ENCODE measurements at regions not wholly inside any gene's neighbourhood (a gene's known extent, or its start where the extent isn't known, plus 50 kb on each side); places are given as distances from the start of the nearest gene placed in this dataset.

DNA sequence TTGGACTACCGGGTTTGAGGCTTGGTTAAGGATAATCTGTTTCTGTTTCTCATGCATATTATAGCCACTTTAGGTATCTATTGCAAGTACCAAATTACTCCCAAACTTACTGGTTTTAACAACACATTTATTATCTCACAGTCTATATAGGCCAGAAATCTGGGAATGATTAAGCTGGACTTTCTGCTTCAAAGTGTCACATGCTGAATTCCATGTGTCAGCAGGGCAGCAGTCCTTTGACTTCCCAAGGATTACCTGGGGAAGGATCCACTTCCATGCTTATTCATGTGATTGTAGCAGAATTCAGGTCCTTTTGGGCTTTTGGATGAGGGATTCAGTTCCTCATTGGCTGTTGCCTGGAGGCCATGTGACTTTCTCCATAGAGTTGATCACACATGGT lies 349.0 kb upstream of the TRAM1L1 start:
- H3K9me3 ChIP-seq (ENCODE audit: control insufficient read depth, insufficient read depth, low read depth, low read length): no peaks in the 10 kb centered on the region
- POLR2A ChIA-PET: no interaction called here
- no peak overlapping the region for H3K4me3 ChIP-seq (ENCODE audit: low read depth in 2 of 2, low read length in 2 of 2)
- H3K27me3 ChIP-seq (ENCODE audit: control insufficient read depth, insufficient read depth, low read length): no peaks in the 10 kb centered on the region
- DNase-seq (ENCODE audit: low read depth, low spot score): no peak
- no peak for ATAC-seq
- BruUV-seq (replicated peaks): no TSS peak
- no peaks in the 10 kb centered on the region for H3K4me1 ChIP-seq (ENCODE audit: control insufficient read depth, insufficient read depth, low read length)
- CTCF ChIA-PET: no interaction called here
- no peaks in the 10 kb centered on the region for H3K36me3 ChIP-seq (ENCODE audit: control insufficient read depth, insufficient read depth, low read length)
- H3K27ac ChIP-seq (ENCODE audit: low read length): no peak overlapping the region
- in situ Hi-C loops (cut with HindIII; ENCODE audit: low pct_unique_long_range_greater_than_20kb, low sequenced_read_pairs) (no loop called here), intact Hi-C loops (cut with micrococcal nuclease; ENCODE audit: unreplicated experiment) (no loop called here)
- no peak for TF ChIP-seq POLR2AphosphoS5 (IDR thresholded peaks at IDR 0.05; ENCODE audit: low read depth, low read length)
- TF ChIP-seq, protein P1, sequence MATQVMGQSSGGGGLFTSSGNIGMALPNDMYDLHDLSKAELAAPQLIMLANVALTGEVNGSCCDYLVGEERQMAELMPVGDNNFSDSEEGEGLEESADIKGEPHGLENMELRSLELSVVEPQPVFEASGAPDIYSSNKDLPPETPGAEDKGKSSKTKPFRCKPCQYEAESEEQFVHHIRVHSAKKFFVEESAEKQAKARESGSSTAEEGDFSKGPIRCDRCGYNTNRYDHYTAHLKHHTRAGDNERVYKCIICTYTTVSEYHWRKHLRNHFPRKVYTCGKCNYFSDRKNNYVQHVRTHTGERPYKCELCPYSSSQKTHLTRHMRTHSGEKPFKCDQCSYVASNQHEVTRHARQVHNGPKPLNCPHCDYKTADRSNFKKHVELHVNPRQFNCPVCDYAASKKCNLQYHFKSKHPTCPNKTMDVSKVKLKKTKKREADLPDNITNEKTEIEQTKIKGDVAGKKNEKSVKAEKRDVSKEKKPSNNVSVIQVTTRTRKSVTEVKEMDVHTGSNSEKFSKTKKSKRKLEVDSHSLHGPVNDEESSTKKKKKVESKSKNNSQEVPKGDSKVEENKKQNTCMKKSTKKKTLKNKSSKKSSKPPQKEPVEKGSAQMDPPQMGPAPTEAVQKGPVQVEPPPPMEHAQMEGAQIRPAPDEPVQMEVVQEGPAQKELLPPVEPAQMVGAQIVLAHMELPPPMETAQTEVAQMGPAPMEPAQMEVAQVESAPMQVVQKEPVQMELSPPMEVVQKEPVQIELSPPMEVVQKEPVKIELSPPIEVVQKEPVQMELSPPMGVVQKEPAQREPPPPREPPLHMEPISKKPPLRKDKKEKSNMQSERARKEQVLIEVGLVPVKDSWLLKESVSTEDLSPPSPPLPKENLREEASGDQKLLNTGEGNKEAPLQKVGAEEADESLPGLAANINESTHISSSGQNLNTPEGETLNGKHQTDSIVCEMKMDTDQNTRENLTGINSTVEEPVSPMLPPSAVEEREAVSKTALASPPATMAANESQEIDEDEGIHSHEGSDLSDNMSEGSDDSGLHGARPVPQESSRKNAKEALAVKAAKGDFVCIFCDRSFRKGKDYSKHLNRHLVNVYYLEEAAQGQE (IDR thresholded peaks at IDR 0.05; ENCODE audit: insufficient read depth in 1 of 2, low read depth in 2 of 2, low read length in 1 of 2): no peak
- TF ChIP-seq, protein P2, sequence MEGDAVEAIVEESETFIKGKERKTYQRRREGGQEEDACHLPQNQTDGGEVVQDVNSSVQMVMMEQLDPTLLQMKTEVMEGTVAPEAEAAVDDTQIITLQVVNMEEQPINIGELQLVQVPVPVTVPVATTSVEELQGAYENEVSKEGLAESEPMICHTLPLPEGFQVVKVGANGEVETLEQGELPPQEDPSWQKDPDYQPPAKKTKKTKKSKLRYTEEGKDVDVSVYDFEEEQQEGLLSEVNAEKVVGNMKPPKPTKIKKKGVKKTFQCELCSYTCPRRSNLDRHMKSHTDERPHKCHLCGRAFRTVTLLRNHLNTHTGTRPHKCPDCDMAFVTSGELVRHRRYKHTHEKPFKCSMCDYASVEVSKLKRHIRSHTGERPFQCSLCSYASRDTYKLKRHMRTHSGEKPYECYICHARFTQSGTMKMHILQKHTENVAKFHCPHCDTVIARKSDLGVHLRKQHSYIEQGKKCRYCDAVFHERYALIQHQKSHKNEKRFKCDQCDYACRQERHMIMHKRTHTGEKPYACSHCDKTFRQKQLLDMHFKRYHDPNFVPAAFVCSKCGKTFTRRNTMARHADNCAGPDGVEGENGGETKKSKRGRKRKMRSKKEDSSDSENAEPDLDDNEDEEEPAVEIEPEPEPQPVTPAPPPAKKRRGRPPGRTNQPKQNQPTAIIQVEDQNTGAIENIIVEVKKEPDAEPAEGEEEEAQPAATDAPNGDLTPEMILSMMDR (IDR thresholded peaks at IDR 0.05): no peak
- no peak for TF ChIP-seq SIN3A (IDR thresholded peaks at IDR 0.05; ENCODE audit: borderline replicate concordance, insufficient read depth, low read depth, low read length)
- TF ChIP-seq TCF7L2 (IDR thresholded peaks at IDR 0.05; ENCODE audit: low read depth, low read length): no peak

DNA sequence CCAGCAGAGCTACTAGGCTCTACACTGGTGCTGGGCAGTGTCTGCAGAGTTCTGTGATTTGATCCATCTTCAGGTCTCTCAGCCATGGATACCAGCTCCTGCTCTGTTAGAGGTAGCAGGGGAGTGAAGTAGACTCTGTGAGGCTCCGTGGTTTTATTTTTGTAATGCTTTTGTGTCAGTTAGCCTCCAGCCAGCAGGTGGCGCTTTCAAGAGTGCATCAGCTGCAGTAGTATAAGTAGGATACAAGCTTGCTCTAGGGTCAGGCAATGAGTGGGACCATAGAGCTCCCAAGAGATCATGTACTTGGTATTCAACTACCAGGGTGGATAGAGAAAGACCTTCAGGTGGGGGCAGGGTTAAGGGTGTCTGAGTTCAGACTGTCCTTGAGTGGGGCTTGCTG lies 362.5 kb upstream of the TRAM1L1 start:
- no peak overlapping the region for H3K27ac ChIP-seq (ENCODE audit: low read length)
- no peaks in the 10 kb centered on the region for H3K27me3 ChIP-seq (ENCODE audit: control insufficient read depth, insufficient read depth, low read length)
- POLR2A ChIA-PET: no interaction called here
- no TSS peak for BruUV-seq (replicated peaks)
- no peaks in the 10 kb centered on the region for H3K9me3 ChIP-seq (ENCODE audit: control insufficient read depth, insufficient read depth, low read depth, low read length)
- in situ Hi-C loops (cut with HindIII; ENCODE audit: low pct_unique_long_range_greater_than_20kb, low sequenced_read_pairs): no loop called here
- no peaks in the 10 kb centered on the region for H3K36me3 ChIP-seq (ENCODE audit: control insufficient read depth, insufficient read depth, low read length)
- no peak overlapping the region for H3K4me3 ChIP-seq (ENCODE audit: low read depth in 2 of 2, low read length in 2 of 2)
- no peak for TF ChIP-seq SIN3A (IDR thresholded peaks at IDR 0.05; ENCODE audit: borderline replicate concordance, insufficient read depth, low read depth, low read length)
- TF ChIP-seq, protein P2 (IDR thresholded peaks at IDR 0.05): peak; percentile 24; the same call in 1 of the 2 replicates
- intact Hi-C loops (cut with micrococcal nuclease; ENCODE audit: unreplicated experiment): no loop called here
- DNase-seq (ENCODE audit: low read depth, low spot score) (no peak), ATAC-seq (no peak)
- H3K4me1 ChIP-seq (ENCODE audit: control insufficient read depth, insufficient read depth, low read length): no peaks in the 10 kb centered on the region
- CTCF ChIA-PET: no interaction called here

DNA sequence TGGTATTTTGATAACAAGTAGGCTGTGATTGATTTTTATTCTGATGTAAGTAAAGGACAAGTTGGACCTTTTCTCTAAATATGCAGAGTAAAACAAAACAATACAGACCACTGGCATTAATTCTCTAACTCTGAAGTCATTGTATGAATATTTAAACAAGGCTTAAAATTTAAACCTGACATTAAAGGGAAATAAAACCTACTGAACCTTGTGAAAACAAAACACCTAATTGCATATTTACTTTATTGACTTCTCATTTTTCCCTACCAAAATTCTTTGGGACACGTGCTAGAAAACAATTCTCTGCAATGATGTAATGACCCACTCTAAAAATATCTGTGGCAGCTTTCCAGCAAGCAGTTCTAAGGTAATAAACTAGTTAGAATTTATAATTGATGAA lies 369.7 kb upstream of the TRAM1L1 start:
- H3K4me1 ChIP-seq (ENCODE audit: control insufficient read depth, insufficient read depth, low read length): no peaks in the 10 kb centered on the region
- no peak for ATAC-seq
- H3K36me3 ChIP-seq (ENCODE audit: control insufficient read depth, insufficient read depth, low read length): no peaks in the 10 kb centered on the region
- TF ChIP-seq TCF7L2 (IDR thresholded peaks at IDR 0.05; ENCODE audit: low read depth, low read length): no peak
- no peak for TF ChIP-seq SIN3A (IDR thresholded peaks at IDR 0.05; ENCODE audit: borderline replicate concordance, insufficient read depth, low read depth, low read length)
- TF ChIP-seq, protein P1 (IDR thresholded peaks at IDR 0.05; ENCODE audit: insufficient read depth in 1 of 2, low read depth in 2 of 2, low read length in 1 of 2): no peak
- no peak for TF ChIP-seq POLR2AphosphoS5 (IDR thresholded peaks at IDR 0.05; ENCODE audit: low read depth, low read length)
- TF ChIP-seq, protein P2 (IDR thresholded peaks at IDR 0.05): no peak
- no peak overlapping the region for H3K4me3 ChIP-seq (ENCODE audit: low read depth in 2 of 2, low read length in 2 of 2)
- ChIA-PET POLR2A (no interaction called here), CTCF (no interaction called here)
- no peak overlapping the region for H3K27ac ChIP-seq (ENCODE audit: low read length)
- in situ Hi-C loops (cut with HindIII; ENCODE audit: low pct_unique_long_range_greater_than_20kb, low sequenced_read_pairs) (no loop called here), intact Hi-C loops (cut with micrococcal nuclease; ENCODE audit: unreplicated experiment) (no loop called here)
- no peak for DNase-seq (ENCODE audit: low read depth, low spot score)
- BruUV-seq (replicated peaks): no TSS peak
- no peaks in the 10 kb centered on the region for H3K9me3 ChIP-seq (ENCODE audit: control insufficient read depth, insufficient read depth, low read depth, low read length)
- no peaks in the 10 kb centered on the region for H3K27me3 ChIP-seq (ENCODE audit: control insufficient read depth, insufficient read depth, low read length)
